HG03520 (cell line): ENCODE measurements at regions not wholly inside any gene's neighbourhood (a gene's known extent, or its start where the extent isn't known, plus 50 kb on each side); places are given as distances from the start of the nearest gene placed in this dataset.
A peak's percentile ranks its signal among the peaks of the same experiment; 100 is the strongest.
"Not testable (repeated sequence)": the region's sequence is repeated elsewhere in the genome, so short reads cannot be mapped to it uniquely, and the experiment has no call there.

ENCODE experiments used
- ATAC-seq: cut with Tn5 transposase; IDR thresholded peaks from one replicate; pipeline ENCODE4 v1.9.1; 2021; ENCODE audit warnings: mild to moderate bottlenecking, moderate library complexity; ENCODE audit not compliant: unreplicated experiment

GRCh38 chr13:23087880-23088279 lies 92.9 kb upstream of the SGCG start:
- ATAC-seq, result peak; percentile 50

- no peak for ATAC-seq
Measured at GRCh38 chr13:23098161-23098907, 82.4 kb upstream of the SGCG start.

GRCh38 chr13:23105051-23105450 lies 75.7 kb upstream of the SGCG start:
- ATAC-seq, result no peak

- no peak for ATAC-seq
Measured at GRCh38 chr13:23107665-23108064, 73.1 kb upstream of the SGCG start.

- ATAC-seq, result no peak
Measured at GRCh38 chr13:23119131-23119530, 61.6 kb upstream of the SGCG start.

GRCh38 chr13:23127540-23127939 lies 53.2 kb upstream of the SGCG start:
- not testable (repeated sequence) for ATAC-seq

- ATAC-seq, result no peak
Measured at GRCh38 chr13:23129331-23129730, 51.4 kb upstream of the SGCG start.
